ENCODE measurements at regions not wholly inside any gene's neighbourhood (a gene's known extent, or its start where the extent isn't known, plus 50 kb on each side); places are given as distances from the start of the nearest gene placed in this dataset.

DNA sequence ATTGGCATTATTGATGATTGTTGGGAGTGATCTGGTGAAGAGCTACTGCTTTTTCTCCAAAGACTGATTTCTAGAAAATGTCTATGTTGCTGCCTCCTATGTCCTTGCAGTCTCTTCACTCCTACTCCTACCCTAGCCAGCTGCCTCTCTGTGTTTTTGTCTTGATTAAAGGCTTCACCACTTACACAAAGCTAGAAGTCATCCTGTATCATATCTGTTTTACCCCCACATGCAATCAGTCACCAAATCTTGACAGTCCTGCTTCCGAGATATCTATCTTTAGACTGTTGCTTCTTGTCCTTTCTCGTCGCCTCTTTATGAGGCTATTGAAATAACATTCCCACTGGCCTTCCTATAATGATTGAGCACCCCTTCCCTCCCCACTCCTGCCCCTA lies 84.5 kb upstream of the ITGA4 start:
- H3K4me1 Mint-ChIP-seq = peaks cover 26% of the 10 kb centered on the region
- H3K4me3 Mint-ChIP-seq = no peak overlapping the region
- H3K9me3 Mint-ChIP-seq = no peaks in the 10 kb centered on the region
- peaks cover 12% of the 10 kb centered on the region for H3K36me3 Mint-ChIP-seq
- no peak overlapping the region for H3K27ac Mint-ChIP-seq
- H3K27me3 Mint-ChIP-seq = no peaks in the 10 kb centered on the region

GRCh38 chr2:181374781-181375675 lies 82.2 kb upstream of the ITGA4 start:
- H3K4me3 Mint-ChIP-seq = no peak overlapping the region
- no peaks in the 10 kb centered on the region for H3K9me3 Mint-ChIP-seq
- no peak overlapping the region for H3K27ac Mint-ChIP-seq
- peaks cover 8% of the 10 kb centered on the region for H3K36me3 Mint-ChIP-seq
- H3K27me3 Mint-ChIP-seq = no peaks in the 10 kb centered on the region
- H3K4me1 Mint-ChIP-seq = peaks cover 26% of the 10 kb centered on the region

DNA sequence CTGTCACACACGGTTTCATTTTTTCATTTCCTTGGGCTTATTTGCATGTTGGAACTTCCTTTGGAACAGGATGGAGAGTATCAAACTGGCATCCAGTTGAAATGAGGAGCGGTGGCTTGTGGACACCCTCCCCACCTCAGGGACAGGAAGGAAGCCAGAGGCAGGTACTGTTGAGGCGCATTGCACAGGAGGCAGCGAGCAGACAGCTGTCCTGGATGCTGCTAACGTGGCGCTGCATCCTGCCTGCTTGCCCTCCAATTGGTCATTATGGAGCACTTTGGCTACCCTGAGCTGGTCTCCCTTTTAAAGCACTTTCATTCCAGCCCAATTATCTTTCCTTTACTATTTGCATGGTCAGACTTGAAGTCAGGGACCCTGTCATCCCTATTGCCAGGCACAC lies 80.7 kb upstream of the ITGA4 start:
- H3K27ac Mint-ChIP-seq = no peak overlapping the region
- H3K36me3 Mint-ChIP-seq = peaks cover 10% of the 10 kb centered on the region
- H3K9me3 Mint-ChIP-seq = no peaks in the 10 kb centered on the region
- H3K4me3 Mint-ChIP-seq = no peak overlapping the region
- peaks cover 19% of the 10 kb centered on the region for H3K4me1 Mint-ChIP-seq
- H3K27me3 Mint-ChIP-seq = no peaks in the 10 kb centered on the region

DNA sequence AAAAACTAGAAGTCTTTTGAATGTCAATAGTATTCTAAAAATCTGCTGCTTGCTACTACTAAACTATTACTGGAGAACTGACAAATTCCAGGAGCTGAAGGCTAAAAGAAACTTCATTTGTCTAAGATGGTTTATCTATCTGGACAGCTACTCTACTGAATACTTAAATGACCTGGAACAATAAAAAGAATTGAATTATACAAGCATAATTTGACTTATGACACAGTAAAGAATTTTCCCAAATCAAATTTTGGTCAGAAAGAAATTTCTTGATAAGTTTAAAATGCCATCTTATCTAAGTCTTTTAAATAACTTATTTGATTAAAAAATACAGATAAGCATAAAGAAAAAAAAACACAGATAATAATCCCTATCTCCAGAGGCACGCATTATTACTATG lies 80.2 kb upstream of the ITGA4 start:
- no peaks in the 10 kb centered on the region for H3K9me3 Mint-ChIP-seq

DNA sequence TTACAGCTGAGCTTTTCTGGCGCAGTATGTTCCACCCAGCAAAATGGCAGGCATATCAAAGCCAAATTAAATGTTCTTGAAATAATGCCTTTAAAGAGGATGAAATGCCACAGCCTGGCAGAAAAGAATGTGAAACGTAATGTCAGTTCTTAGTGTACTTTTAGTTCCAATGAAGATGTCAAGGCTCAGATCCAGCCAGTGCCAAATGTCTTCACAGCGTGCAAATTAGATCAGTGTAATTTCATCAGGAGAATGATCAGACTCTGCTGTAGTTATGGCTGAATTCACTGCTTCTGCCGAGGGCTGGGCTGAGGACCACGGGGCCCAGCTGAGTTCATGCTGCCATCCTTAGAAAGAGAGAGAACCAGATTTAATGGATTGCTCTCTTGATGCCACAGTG lies 78.7 kb upstream of the ITGA4 start:
- H3K27me3 Mint-ChIP-seq = no peaks in the 10 kb centered on the region
- H3K9me3 Mint-ChIP-seq = no peaks in the 10 kb centered on the region
- H3K27ac Mint-ChIP-seq = no peak overlapping the region
- H3K4me1 Mint-ChIP-seq = no peaks in the 10 kb centered on the region
- H3K36me3 Mint-ChIP-seq = peaks cover 10% of the 10 kb centered on the region
- no peak overlapping the region for H3K4me3 Mint-ChIP-seq

More for the DNA sequence above, 80.2 kb upstream of the ITGA4 start:
- Mint-ChIP-seq H3K27ac (no peak overlapping the region), H3K27me3 (no peaks in the 10 kb centered on the region), H3K4me3 (no peak overlapping the region), H3K4me1 (peaks cover 13% of the 10 kb centered on the region), H3K36me3 (peaks cover 10% of the 10 kb centered on the region)

GRCh38 chr2:181380581-181380980 lies 76.6 kb upstream of the ITGA4 start:
- Mint-ChIP-seq H3K4me1 (no peaks in the 10 kb centered on the region), H3K27ac (no peak overlapping the region), H3K4me3 (no peak overlapping the region), H3K9me3 (no peaks in the 10 kb centered on the region), H3K36me3 (peaks cover 12% of the 10 kb centered on the region), H3K27me3 (no peaks in the 10 kb centered on the region)

GRCh38 chr2:181384923-181385322 lies 72.3 kb upstream of the ITGA4 start:
- no peaks in the 10 kb centered on the region for H3K4me1 Mint-ChIP-seq
- H3K36me3 Mint-ChIP-seq = peaks cover 5% of the 10 kb centered on the region
- H3K4me3 Mint-ChIP-seq = no peak overlapping the region
- no peaks in the 10 kb centered on the region for H3K9me3 Mint-ChIP-seq
- no peaks in the 10 kb centered on the region for H3K27me3 Mint-ChIP-seq
- H3K27ac Mint-ChIP-seq = no peak overlapping the region

- peaks cover 6% of the 10 kb centered on the region for H3K36me3 Mint-ChIP-seq
- H3K4me1 Mint-ChIP-seq = peaks cover 17% of the 10 kb centered on the region
- no peak overlapping the region for H3K27ac Mint-ChIP-seq
- no peaks in the 10 kb centered on the region for H3K9me3 Mint-ChIP-seq
- H3K4me3 Mint-ChIP-seq = no peak overlapping the region
- no peaks in the 10 kb centered on the region for H3K27me3 Mint-ChIP-seq
Measured at GRCh38 chr2:181389524-181389923, 67.7 kb upstream of the ITGA4 start.

- Mint-ChIP-seq H3K9me3 (no peaks in the 10 kb centered on the region), H3K4me1 (peaks cover 33% of the 10 kb centered on the region), H3K27ac (peak overlapping the region; percentile 53), H3K27me3 (no peaks in the 10 kb centered on the region), H3K36me3 (peaks cover 2% of the 10 kb centered on the region), H3K4me3 (peak overlapping the region; percentile 77)
Measured at GRCh38 chr2:181393472-181393871, 63.7 kb upstream of the ITGA4 start.

DNA sequence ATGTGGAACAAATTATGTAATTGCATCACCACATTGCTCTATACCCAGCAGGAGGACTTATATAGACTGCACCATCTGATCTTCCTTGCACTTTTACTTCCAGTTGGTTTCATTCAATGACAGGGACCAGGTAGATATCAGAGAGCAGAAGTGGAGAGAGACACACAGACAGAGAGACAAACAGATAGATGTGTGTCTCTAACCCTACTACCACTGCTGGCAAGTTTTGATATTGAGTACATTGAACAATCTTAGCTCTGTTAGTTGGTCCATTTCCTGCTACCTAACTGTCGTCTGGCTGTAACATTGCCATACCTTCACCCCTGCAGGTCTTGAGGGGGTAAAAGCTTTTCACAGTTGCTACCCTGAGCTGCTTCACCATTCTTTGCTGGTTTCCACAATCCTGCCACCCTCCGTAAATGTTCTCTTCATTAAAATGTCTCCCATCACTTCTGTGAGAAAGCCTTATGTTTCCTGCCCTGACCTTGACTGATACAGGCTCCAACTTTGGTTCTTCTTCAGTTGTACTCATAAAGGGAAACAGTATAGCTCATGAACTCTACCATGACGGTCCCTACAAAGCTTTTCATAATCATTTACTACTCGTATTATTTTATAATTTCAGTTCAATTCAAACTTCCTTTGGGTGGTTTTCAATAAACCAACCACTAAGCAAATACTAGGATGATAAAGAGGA lies 62.3 kb upstream of the ITGA4 start:
- peaks cover 2% of the 10 kb centered on the region for H3K36me3 Mint-ChIP-seq
- H3K27ac Mint-ChIP-seq = peak overlapping the region; percentile 85
- H3K27me3 Mint-ChIP-seq = no peaks in the 10 kb centered on the region
- peak overlapping the region; percentile 49 for H3K4me3 Mint-ChIP-seq
- no peaks in the 10 kb centered on the region for H3K9me3 Mint-ChIP-seq
- H3K4me1 Mint-ChIP-seq = peaks cover 33% of the 10 kb centered on the region

GRCh38 chr2:181395851-181396250 lies 61.3 kb upstream of the ITGA4 start:
- H3K4me3 Mint-ChIP-seq = no peak overlapping the region
- peaks cover 2% of the 10 kb centered on the region for H3K36me3 Mint-ChIP-seq
- no peak overlapping the region for H3K27ac Mint-ChIP-seq
- H3K9me3 Mint-ChIP-seq = no peaks in the 10 kb centered on the region
- peaks cover 33% of the 10 kb centered on the region for H3K4me1 Mint-ChIP-seq
- H3K27me3 Mint-ChIP-seq = no peaks in the 10 kb centered on the region

GRCh38 chr2:181396256-181397123 lies 60.7 kb upstream of the ITGA4 start:
- Mint-ChIP-seq H3K4me1 (peaks cover 33% of the 10 kb centered on the region), H3K27me3 (no peaks in the 10 kb centered on the region), H3K27ac (no peak overlapping the region), H3K36me3 (peaks cover 2% of the 10 kb centered on the region), H3K4me3 (no peak overlapping the region), H3K9me3 (no peaks in the 10 kb centered on the region)

DNA sequence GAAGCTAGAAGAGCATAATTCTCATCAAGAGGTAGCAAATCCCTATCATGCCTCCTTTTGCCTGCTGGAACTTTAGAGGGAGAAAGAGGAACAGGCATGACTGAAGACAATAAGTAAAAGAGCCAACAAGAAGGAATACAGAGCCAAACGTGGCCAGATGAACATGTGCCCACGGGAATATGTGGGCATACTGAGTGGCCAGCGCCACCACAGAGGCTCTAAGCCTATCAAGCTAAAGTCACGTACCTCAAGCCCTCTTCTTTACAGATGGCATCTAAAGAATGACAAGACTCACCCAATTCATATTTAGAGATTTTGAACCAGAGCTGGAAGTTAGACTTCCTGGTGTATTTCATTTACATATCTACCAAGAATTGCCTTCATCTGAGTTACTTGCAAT lies 59.9 kb upstream of the ITGA4 start:
- no peak overlapping the region for H3K27ac Mint-ChIP-seq
- H3K4me1 Mint-ChIP-seq = peaks cover 30% of the 10 kb centered on the region
- H3K36me3 Mint-ChIP-seq = peaks cover 2% of the 10 kb centered on the region
- H3K4me3 Mint-ChIP-seq = no peak overlapping the region
- no peaks in the 10 kb centered on the region for H3K9me3 Mint-ChIP-seq
- H3K27me3 Mint-ChIP-seq = no peaks in the 10 kb centered on the region

- Mint-ChIP-seq H3K4me1 (peaks cover 35% of the 10 kb centered on the region), H3K27me3 (no peaks in the 10 kb centered on the region), H3K9me3 (no peaks in the 10 kb centered on the region), H3K27ac (no peak overlapping the region), H3K36me3 (peaks cover 2% of the 10 kb centered on the region), H3K4me3 (no peak overlapping the region)
Measured at GRCh38 chr2:181398000-181398399, 59.2 kb upstream of the ITGA4 start.

DNA sequence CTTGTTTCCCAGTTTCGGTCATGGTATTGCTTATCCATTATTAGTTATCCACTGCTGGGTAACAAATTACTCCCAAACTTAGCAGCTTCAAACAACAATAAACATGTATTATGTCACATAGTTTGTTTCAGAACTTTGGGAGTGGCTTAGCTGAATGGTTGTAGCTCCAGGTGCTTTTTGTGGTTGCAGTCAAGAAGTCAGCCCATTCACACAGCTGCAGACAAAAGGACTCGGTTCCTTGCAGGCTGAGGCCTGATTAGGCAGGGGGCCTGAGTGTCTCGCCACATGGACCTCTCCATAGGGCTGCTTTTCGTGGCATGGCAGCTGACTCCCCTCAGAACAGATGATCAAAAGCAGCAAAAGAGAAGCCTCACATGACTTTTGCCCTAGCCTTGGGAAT lies 58.2 kb upstream of the ITGA4 start:
- no peaks in the 10 kb centered on the region for H3K9me3 Mint-ChIP-seq
- peaks cover 29% of the 10 kb centered on the region for H3K4me1 Mint-ChIP-seq
- no peak overlapping the region for H3K4me3 Mint-ChIP-seq
- H3K27ac Mint-ChIP-seq = no peak overlapping the region
- no peaks in the 10 kb centered on the region for H3K36me3 Mint-ChIP-seq
- H3K27me3 Mint-ChIP-seq = no peaks in the 10 kb centered on the region
